ENCODE measurements at regions not wholly inside any gene's neighbourhood (a gene's known extent, or its start where the extent isn't known, plus 50 kb on each side); places are given as distances from the start of the nearest gene placed in this dataset.

GRCh38 chr2:106307860-106308259, 113.8 kb upstream of the UXS1 start:
- TF ChIP-seq, protein P1, sequence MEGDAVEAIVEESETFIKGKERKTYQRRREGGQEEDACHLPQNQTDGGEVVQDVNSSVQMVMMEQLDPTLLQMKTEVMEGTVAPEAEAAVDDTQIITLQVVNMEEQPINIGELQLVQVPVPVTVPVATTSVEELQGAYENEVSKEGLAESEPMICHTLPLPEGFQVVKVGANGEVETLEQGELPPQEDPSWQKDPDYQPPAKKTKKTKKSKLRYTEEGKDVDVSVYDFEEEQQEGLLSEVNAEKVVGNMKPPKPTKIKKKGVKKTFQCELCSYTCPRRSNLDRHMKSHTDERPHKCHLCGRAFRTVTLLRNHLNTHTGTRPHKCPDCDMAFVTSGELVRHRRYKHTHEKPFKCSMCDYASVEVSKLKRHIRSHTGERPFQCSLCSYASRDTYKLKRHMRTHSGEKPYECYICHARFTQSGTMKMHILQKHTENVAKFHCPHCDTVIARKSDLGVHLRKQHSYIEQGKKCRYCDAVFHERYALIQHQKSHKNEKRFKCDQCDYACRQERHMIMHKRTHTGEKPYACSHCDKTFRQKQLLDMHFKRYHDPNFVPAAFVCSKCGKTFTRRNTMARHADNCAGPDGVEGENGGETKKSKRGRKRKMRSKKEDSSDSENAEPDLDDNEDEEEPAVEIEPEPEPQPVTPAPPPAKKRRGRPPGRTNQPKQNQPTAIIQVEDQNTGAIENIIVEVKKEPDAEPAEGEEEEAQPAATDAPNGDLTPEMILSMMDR (IDR thresholded peaks at IDR 0.05): no peak
- no peak for TF ChIP-seq EP300 (IDR thresholded peaks at IDR 0.05)
- TF ChIP-seq POLR2AphosphoS5 (IDR thresholded peaks at IDR 0.05): no peak
